DND-41 (cell line): ENCODE measurements at regions not wholly inside any gene's neighbourhood (a gene's known extent, or its start where the extent isn't known, plus 50 kb on each side); places are given as distances from the start of the nearest gene placed in this dataset.

ENCODE experiments used
- ATAC-seq: fragments of 200-7000 bp; cut with Tn5 transposase; 3 replicates; pipeline ENCODE4 v1.9.1; 2021; ENCODE audit warnings: low read depth; ENCODE audit not compliant: insufficient read depth
- DNase-seq: peaks from one replicate; pipeline ENCODE4 v3.0.0-alpha.2; 2020
- H2AFZ ChIP-seq: 2 replicates; pipeline ENCODE4 v1.6.0; 2012; ENCODE audit warnings: low read depth, low read length
- H3K27ac ChIP-seq: 2 replicates; pipeline ENCODE4 v1.5.1; 2012; ENCODE audit warnings: low read length, inconsistent platforms
- H3K27me3 ChIP-seq: fragments of 200-600 bp; sonication (generic); 2 replicates; pipeline ENCODE4 v1.6.0; 2012; ENCODE audit warnings: low read length, mild to moderate bottlenecking, inconsistent platforms; ENCODE audit not compliant: insufficient read depth, poor library complexity
- H3K36me3 ChIP-seq: 2 replicates; pipeline ENCODE4 v1.5.1; 2012; ENCODE audit warnings: low read length, inconsistent platforms; ENCODE audit not compliant: insufficient read depth
- H3K4me1 ChIP-seq: 2 replicates; pipeline ENCODE4 v1.5.1; 2012; ENCODE audit warnings: mild to moderate bottlenecking, low read length; ENCODE audit not compliant: insufficient read depth
- H3K4me2 ChIP-seq: 2 replicates; pipeline ENCODE4 v1.6.0; 2012; ENCODE audit warnings: mild to moderate bottlenecking, moderate library complexity, low read length, inconsistent platforms; ENCODE audit not compliant: insufficient read depth
- H3K4me3 ChIP-seq, 2 experiments: fragments of 200-600 bp in 1 of 2; shearing (Covaris generic) in 1 of 2; 2 replicates each; pipeline ENCODE4 v1.5.1; 2012 to 2016; ENCODE audit warnings: inconsistent platforms in 2 of 2, low read length in 2 of 2, mild to moderate bottlenecking in 2 of 2, low read depth in 1 of 2, moderate library complexity in 1 of 2
- H3K79me2 ChIP-seq: 2 replicates; pipeline ENCODE4 v1.6.0; 2012; ENCODE audit warnings: low read length, inconsistent platforms; ENCODE audit not compliant: insufficient read depth
- H3K9ac ChIP-seq: 2 replicates; pipeline ENCODE4 v1.6.0; 2012; ENCODE audit warnings: low read depth, mild to moderate bottlenecking, inconsistent platforms, low read length, moderate library complexity
- H3K9me3 ChIP-seq: 2 replicates; pipeline ENCODE4 v1.5.1; 2012; ENCODE audit warnings: low read length, moderate library complexity, mild to moderate bottlenecking, inconsistent platforms; ENCODE audit not compliant: insufficient read depth, severe bottlenecking
- H4K20me1 ChIP-seq: 2 replicates; pipeline ENCODE4 v1.6.0; 2012; ENCODE audit warnings: low read length; ENCODE audit not compliant: insufficient read depth
- EZH2 ChIP-seq: IDR thresholded peaks from 3 replicates; pipeline ENCODE4 v1.6.1; 2012; ENCODE audit warnings: borderline replicate concordance, low read depth, mild to moderate bottlenecking, moderate library complexity, low read length, inconsistent platforms; ENCODE audit not compliant: severe bottlenecking
- TF ChIP-seq, protein P1 (sequence below): IDR thresholded peaks from 2 replicates; pipeline ENCODE4 v1.5.1; 2012; ENCODE audit warnings: borderline replicate concordance, low read length, moderate library complexity, mild to moderate bottlenecking; ENCODE audit not compliant: poor library complexity, severe bottlenecking; ENCODE audit errors: extremely low read depth

GRCh38 chr9:13744261-13744901 is 464.9 kb upstream of the MPDZ start:
- H3K4me2 ChIP-seq = no peak overlapping the region
- TF ChIP-seq, protein P1, sequence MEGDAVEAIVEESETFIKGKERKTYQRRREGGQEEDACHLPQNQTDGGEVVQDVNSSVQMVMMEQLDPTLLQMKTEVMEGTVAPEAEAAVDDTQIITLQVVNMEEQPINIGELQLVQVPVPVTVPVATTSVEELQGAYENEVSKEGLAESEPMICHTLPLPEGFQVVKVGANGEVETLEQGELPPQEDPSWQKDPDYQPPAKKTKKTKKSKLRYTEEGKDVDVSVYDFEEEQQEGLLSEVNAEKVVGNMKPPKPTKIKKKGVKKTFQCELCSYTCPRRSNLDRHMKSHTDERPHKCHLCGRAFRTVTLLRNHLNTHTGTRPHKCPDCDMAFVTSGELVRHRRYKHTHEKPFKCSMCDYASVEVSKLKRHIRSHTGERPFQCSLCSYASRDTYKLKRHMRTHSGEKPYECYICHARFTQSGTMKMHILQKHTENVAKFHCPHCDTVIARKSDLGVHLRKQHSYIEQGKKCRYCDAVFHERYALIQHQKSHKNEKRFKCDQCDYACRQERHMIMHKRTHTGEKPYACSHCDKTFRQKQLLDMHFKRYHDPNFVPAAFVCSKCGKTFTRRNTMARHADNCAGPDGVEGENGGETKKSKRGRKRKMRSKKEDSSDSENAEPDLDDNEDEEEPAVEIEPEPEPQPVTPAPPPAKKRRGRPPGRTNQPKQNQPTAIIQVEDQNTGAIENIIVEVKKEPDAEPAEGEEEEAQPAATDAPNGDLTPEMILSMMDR = no peak
- TF ChIP-seq EZH2 = no peak
- no peaks in the 10 kb centered on the region for H3K27me3 ChIP-seq
- no peaks in the 10 kb centered on the region for H3K36me3 ChIP-seq
- ATAC-seq = no peak
- H3K9ac ChIP-seq = no peak overlapping the region
- no peak for DNase-seq
- no peaks in the 10 kb centered on the region for H3K9me3 ChIP-seq
- H3K79me2 ChIP-seq = no peaks in the 10 kb centered on the region
- H3K4me1 ChIP-seq = no peaks in the 10 kb centered on the region
- H2AFZ ChIP-seq = no peak overlapping the region
- no peak overlapping the region for H3K27ac ChIP-seq
- no peak overlapping the region for H3K4me3 ChIP-seq
- no peaks in the 10 kb centered on the region for H4K20me1 ChIP-seq

GRCh38 chr9:13737885-13738284 is 458.4 kb upstream of the MPDZ start:
- no peak overlapping the region for H3K27ac ChIP-seq
- no peaks in the 10 kb centered on the region for H3K79me2 ChIP-seq
- TF ChIP-seq, protein P1 = no peak
- TF ChIP-seq EZH2 = no peak
- no peaks in the 10 kb centered on the region for H4K20me1 ChIP-seq
- H3K4me2 ChIP-seq = no peak overlapping the region
- no peaks in the 10 kb centered on the region for H3K27me3 ChIP-seq
- H2AFZ ChIP-seq = no peak overlapping the region
- H3K9me3 ChIP-seq = no peaks in the 10 kb centered on the region
- H3K4me1 ChIP-seq = no peaks in the 10 kb centered on the region
- no peak overlapping the region for H3K9ac ChIP-seq
- H3K4me3 ChIP-seq = no peak overlapping the region
- H3K36me3 ChIP-seq = no peaks in the 10 kb centered on the region
- ATAC-seq = no peak
- no peak for DNase-seq

- no peaks in the 10 kb centered on the region for H3K36me3 ChIP-seq
- no peaks in the 10 kb centered on the region for H4K20me1 ChIP-seq
- TF ChIP-seq EZH2 = no peak
- TF ChIP-seq, protein P1 = no peak
- H3K9me3 ChIP-seq = no peaks in the 10 kb centered on the region
- no peak overlapping the region for H3K4me3 ChIP-seq
- H3K79me2 ChIP-seq = no peaks in the 10 kb centered on the region
- H3K4me2 ChIP-seq = no peak overlapping the region
- H3K4me1 ChIP-seq = no peaks in the 10 kb centered on the region
- no peak for DNase-seq
- no peak overlapping the region for H3K27ac ChIP-seq
- no peak for ATAC-seq
- H3K27me3 ChIP-seq = no peaks in the 10 kb centered on the region
- no peak overlapping the region for H3K9ac ChIP-seq
- H2AFZ ChIP-seq = no peak overlapping the region
These were observed 455.7 kb upstream of the MPDZ start for GRCh38 chr9:13735181-13735580.
